RWPE2 (cell line): ENCODE measurements at regions not wholly inside any gene's neighbourhood (a gene's known extent, or its start where the extent isn't known, plus 50 kb on each side); places are given as distances from the start of the nearest gene placed in this dataset.
A peak's percentile ranks its signal among the peaks of the same experiment; 100 is the strongest.

ENCODE experiments used
- ATAC-seq: fragments of 200-7000 bp; cut with Tn5 transposase; 3 replicates; pipeline ENCODE4 v1.9.1; 2021; ENCODE audit warnings: low read depth
- DNase-seq: peaks from one replicate; pipeline ENCODE4 v3.0.0-alpha.2; 2020; ENCODE audit warnings: low spot score
- H3K27ac ChIP-seq: fragments of 450-650 bp; 2 replicates; pipeline ENCODE4 v1.5.1; 2017; ENCODE audit warnings: mild to moderate bottlenecking; ENCODE audit not compliant: poor library complexity, severe bottlenecking
- H3K27me3 ChIP-seq: fragments of 250-450 bp; sonication (Bioruptor Pico); 2 replicates; pipeline ENCODE4 v1.5.1; 2021; ENCODE audit warnings: mild to moderate bottlenecking, moderate library complexity; ENCODE audit not compliant: insufficient read depth, poor library complexity, severe bottlenecking
- H3K36me3 ChIP-seq: fragments of 250-450 bp; sonication (Bioruptor Pico); 2 replicates; pipeline ENCODE4 v1.5.1; 2020; ENCODE audit warnings: low read depth, mild to moderate bottlenecking, moderate library complexity
- H3K4me1 ChIP-seq: fragments of 250-450 bp; sonication (Bioruptor Pico); 2 replicates; pipeline ENCODE4 v1.5.1; 2021; ENCODE audit warnings: mild to moderate bottlenecking, moderate library complexity; ENCODE audit not compliant: insufficient read depth, poor library complexity, severe bottlenecking
- H3K4me3 ChIP-seq: fragments of 250-450 bp; sonication (Bioruptor Pico); 2 replicates; pipeline ENCODE4 v1.5.1; 2021; ENCODE audit warnings: mild to moderate bottlenecking, moderate library complexity; ENCODE audit not compliant: severe bottlenecking
- H3K9me3 ChIP-seq: fragments of 250-450 bp; sonication (Bioruptor Pico); 2 replicates; pipeline ENCODE4 v1.5.1; 2021; ENCODE audit warnings: mild to moderate bottlenecking, moderate library complexity; ENCODE audit not compliant: severe bottlenecking
- CTCF ChIP-seq: fragments of 450-650 bp; IDR thresholded peaks from one replicate; pipeline ENCODE4 v1.5.1; 2017; ENCODE audit warnings: mild to moderate bottlenecking, moderate library complexity; ENCODE audit not compliant: poor library complexity, severe bottlenecking

GRCh38 chr2:140178234-140178633 is 1398.0 kb upstream of the NXPH2 start:
- no peak overlapping the region for H3K4me3 ChIP-seq
- ATAC-seq, result peak; percentile 65
- TF ChIP-seq CTCF, result no peak

GRCh38 chr2:140177086-140177485 is 1396.9 kb upstream of the NXPH2 start:
- no peak overlapping the region for H3K27ac ChIP-seq
- ATAC-seq, result no peak
- no peak for TF ChIP-seq CTCF
- H3K4me1 ChIP-seq, result no peaks in the 10 kb centered on the region
- H3K36me3 ChIP-seq, result no peaks in the 10 kb centered on the region
- no peak overlapping the region for H3K4me3 ChIP-seq
- no peak for DNase-seq
- H3K27me3 ChIP-seq, result no peaks in the 10 kb centered on the region
- no peaks in the 10 kb centered on the region for H3K9me3 ChIP-seq

More at GRCh38 chr2:140178234-140178633, 1398.0 kb upstream of the NXPH2 start:
- Histone ChIP-seq H3K27me3 (no peaks in the 10 kb centered on the region), H3K36me3 (no peaks in the 10 kb centered on the region), H3K9me3 (no peaks in the 10 kb centered on the region), H3K4me1 (no peaks in the 10 kb centered on the region), H3K27ac (no peak overlapping the region)
- no peak for DNase-seq

- Histone ChIP-seq H3K27me3 (no peaks in the 10 kb centered on the region), H3K36me3 (no peaks in the 10 kb centered on the region), H3K4me3 (no peak overlapping the region), H3K4me1 (no peaks in the 10 kb centered on the region), H3K9me3 (no peaks in the 10 kb centered on the region), H3K27ac (no peak overlapping the region)
- TF ChIP-seq CTCF, result no peak
- ATAC-seq (no peak), DNase-seq (no peak)
These were observed 1393.6 kb upstream of the NXPH2 start for GRCh38 chr2:140173790-140174189.

GRCh38 chr2:140164449-140164848 is 1384.3 kb upstream of the NXPH2 start:
- TF ChIP-seq CTCF, result peak; percentile 23
- no peak overlapping the region for H3K4me3 ChIP-seq
- H3K27me3 ChIP-seq, result no peaks in the 10 kb centered on the region
- DNase-seq (no peak), ATAC-seq (no peak)
- H3K9me3 ChIP-seq, result no peaks in the 10 kb centered on the region
- no peak overlapping the region for H3K27ac ChIP-seq
- no peaks in the 10 kb centered on the region for H3K4me1 ChIP-seq
- H3K36me3 ChIP-seq, result no peaks in the 10 kb centered on the region

GRCh38 chr2:140158259-140158658 is 1378.1 kb upstream of the NXPH2 start:
- H3K27ac ChIP-seq, result no peak overlapping the region
- no peaks in the 10 kb centered on the region for H3K36me3 ChIP-seq
- H3K4me3 ChIP-seq, result no peak overlapping the region
- H3K27me3 ChIP-seq, result no peaks in the 10 kb centered on the region
- no peaks in the 10 kb centered on the region for H3K9me3 ChIP-seq
- TF ChIP-seq CTCF, result no peak
- no peak for ATAC-seq
- DNase-seq, result no peak
- H3K4me1 ChIP-seq, result no peaks in the 10 kb centered on the region
